Endodermal cell (in vitro differentiated cells): ENCODE measurements at regions not wholly inside any gene's neighbourhood (a gene's known extent, or its start where the extent isn't known, plus 50 kb on each side); places are given as distances from the start of the nearest gene placed in this dataset.

Source experiments
- DNase-seq: peaks from one replicate; pipeline ENCODE4 v3.0.0-alpha.2; 2017
- H3K27ac ChIP-seq: 2 replicates; pipeline ENCODE4 v1.5.1; 2013; ENCODE audit warnings: mild to moderate bottlenecking, low read depth, low read length, moderate library complexity
- H3K27me3 ChIP-seq: 2 replicates; pipeline ENCODE4 v1.6.1; 2013; ENCODE audit warnings: mild to moderate bottlenecking, low read length, moderate library complexity; ENCODE audit not compliant: insufficient read depth, control insufficient read depth, poor library complexity, severe bottlenecking
- H3K36me3 ChIP-seq: 2 replicates; pipeline ENCODE4 v1.7.0; 2013; ENCODE audit warnings: mild to moderate bottlenecking, low read length, moderate library complexity; ENCODE audit not compliant: control insufficient read depth, insufficient read depth
- H3K4me1 ChIP-seq: one replicate; pipeline ENCODE4 v1.7.0; 2013; ENCODE audit warnings: low read length; ENCODE audit not compliant: control insufficient read depth, insufficient read depth
- H3K4me3 ChIP-seq: 2 replicates; pipeline ENCODE4 v1.5.1; 2013; ENCODE audit warnings: mild to moderate bottlenecking, low read length, moderate library complexity
- H3K9ac ChIP-seq: 2 replicates; pipeline ENCODE4 v1.6.1; 2013; ENCODE audit warnings: mild to moderate bottlenecking, low read length, moderate library complexity; ENCODE audit not compliant: poor library complexity, severe bottlenecking; ENCODE audit errors: extremely low read depth
- H3K9me3 ChIP-seq: 2 replicates; pipeline ENCODE4 v1.6.1; 2013; ENCODE audit warnings: mild to moderate bottlenecking, low read length, moderate library complexity; ENCODE audit not compliant: control insufficient read depth
- H3K27ac Mint-ChIP-seq: 2 replicates; pipeline ENCODE4 v1.8.0; 2020; ENCODE audit warnings: mixed read lengths
- H3K27me3 Mint-ChIP-seq: 2 replicates; pipeline ENCODE4 v1.8.0; 2021; ENCODE audit warnings: mild to moderate bottlenecking, mixed read lengths; ENCODE audit not compliant: insufficient read depth
- H3K36me3 Mint-ChIP-seq: 2 replicates; pipeline ENCODE4 v1.8.0; 2020; ENCODE audit warnings: low read depth, mixed read lengths
- H3K4me1 Mint-ChIP-seq: 2 replicates; pipeline ENCODE4 v1.8.0; 2020; ENCODE audit warnings: mixed read lengths
- H3K4me3 Mint-ChIP-seq: 2 replicates; pipeline ENCODE4 v1.8.0; 2020; ENCODE audit warnings: mild to moderate bottlenecking, moderate library complexity, mixed read lengths
- H3K9me3 Mint-ChIP-seq: 2 replicates; pipeline ENCODE4 v1.8.0; 2020; ENCODE audit warnings: mild to moderate bottlenecking, mixed read lengths
- WGBS, 2 experiments: methylation state at CpG; one replicate each; pipeline versions ENCODE4 v1.1.5 to v1.1.7; 2013; ENCODE audit warnings: missing lambda C conversion rate in 2 of 2, mixed read lengths in 1 of 2; ENCODE audit not compliant: insufficient coverage in 1 of 2, insufficient read length in 1 of 2; 5-methylcytosine and 5-hydroxymethylcytosine counted together
- TF ChIP-seq, protein P1 (sequence below): fragments of 200-600 bp; sonication (generic); conservative IDR thresholded peaks from 2 replicates; pipeline ENCODE4 v1.5.0; 2021; ENCODE audit warnings: antibody characterized with exemption, mild to moderate bottlenecking

GRCh38 chr12:11584221-11584855 lies 65.1 kb upstream of the ETV6 start:
- Mint-ChIP-seq H3K27me3 (peaks cover 3% of the 10 kb centered on the region), H3K9me3 (no peaks in the 10 kb centered on the region)
- 96 to 97% methylated on average over 5 to 7 of the region's 7 CpGs for WGBS, 2 experiments

DNA sequence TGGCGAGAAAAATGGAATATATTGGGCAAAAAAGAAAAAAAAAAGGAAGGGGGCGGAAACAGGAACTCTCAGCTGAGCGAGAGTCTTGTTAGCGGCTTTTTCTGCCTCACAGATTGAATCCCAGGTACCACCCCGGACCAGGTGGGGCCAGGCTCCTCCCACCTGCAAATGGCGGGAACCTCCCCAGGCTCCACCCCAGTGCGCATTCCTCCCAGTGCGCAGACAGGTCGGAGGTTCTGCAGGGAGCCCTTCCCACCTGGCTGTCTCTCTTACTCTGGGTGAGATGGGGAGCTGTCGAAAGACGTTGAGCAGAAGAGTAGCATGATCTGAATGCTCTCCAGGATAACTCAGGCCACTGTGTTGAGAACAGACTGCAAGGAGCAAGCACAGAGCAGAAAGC lies 57.0 kb upstream of the ETV6 start:
- DNase-seq, result peak; percentile 61
- H3K4me3 Mint-ChIP-seq, result no peak overlapping the region
- H3K36me3 ChIP-seq, result no peaks in the 10 kb centered on the region
- WGBS, 2 experiments, result 93 to 97% methylated on average over 7 to 11 of the region's 11 CpGs
- no peaks in the 10 kb centered on the region for H3K27me3 Mint-ChIP-seq
- H3K4me3 ChIP-seq, result no peak overlapping the region
- H3K9me3 Mint-ChIP-seq, result no peaks in the 10 kb centered on the region
- no peak overlapping the region for H3K27ac Mint-ChIP-seq
- H3K4me1 ChIP-seq, result no peaks in the 10 kb centered on the region
- no peak overlapping the region for H3K27ac ChIP-seq
- no peaks in the 10 kb centered on the region for H3K9me3 ChIP-seq
- H3K36me3 Mint-ChIP-seq, result no peaks in the 10 kb centered on the region
- TF ChIP-seq, protein P1, sequence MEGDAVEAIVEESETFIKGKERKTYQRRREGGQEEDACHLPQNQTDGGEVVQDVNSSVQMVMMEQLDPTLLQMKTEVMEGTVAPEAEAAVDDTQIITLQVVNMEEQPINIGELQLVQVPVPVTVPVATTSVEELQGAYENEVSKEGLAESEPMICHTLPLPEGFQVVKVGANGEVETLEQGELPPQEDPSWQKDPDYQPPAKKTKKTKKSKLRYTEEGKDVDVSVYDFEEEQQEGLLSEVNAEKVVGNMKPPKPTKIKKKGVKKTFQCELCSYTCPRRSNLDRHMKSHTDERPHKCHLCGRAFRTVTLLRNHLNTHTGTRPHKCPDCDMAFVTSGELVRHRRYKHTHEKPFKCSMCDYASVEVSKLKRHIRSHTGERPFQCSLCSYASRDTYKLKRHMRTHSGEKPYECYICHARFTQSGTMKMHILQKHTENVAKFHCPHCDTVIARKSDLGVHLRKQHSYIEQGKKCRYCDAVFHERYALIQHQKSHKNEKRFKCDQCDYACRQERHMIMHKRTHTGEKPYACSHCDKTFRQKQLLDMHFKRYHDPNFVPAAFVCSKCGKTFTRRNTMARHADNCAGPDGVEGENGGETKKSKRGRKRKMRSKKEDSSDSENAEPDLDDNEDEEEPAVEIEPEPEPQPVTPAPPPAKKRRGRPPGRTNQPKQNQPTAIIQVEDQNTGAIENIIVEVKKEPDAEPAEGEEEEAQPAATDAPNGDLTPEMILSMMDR, result no peak
- H3K4me1 Mint-ChIP-seq, result peaks cover 7% of the 10 kb centered on the region
- no peaks in the 10 kb centered on the region for H3K27me3 ChIP-seq
- H3K9ac ChIP-seq, result no peak overlapping the region

More at GRCh38 chr12:11584221-11584855, 65.1 kb upstream of the ETV6 start:
- no peak overlapping the region for H3K27ac Mint-ChIP-seq
- Histone ChIP-seq H3K9ac (no peak overlapping the region), H3K27ac (no peak overlapping the region), H3K4me1 (no peaks in the 10 kb centered on the region), H3K27me3 (peaks cover 5% of the 10 kb centered on the region), H3K36me3 (no peaks in the 10 kb centered on the region), H3K9me3 (no peaks in the 10 kb centered on the region), H3K4me3 (no peak overlapping the region)
- no peak overlapping the region for H3K4me3 Mint-ChIP-seq
- TF ChIP-seq, protein P1, result no peak
- no peaks in the 10 kb centered on the region for H3K36me3 Mint-ChIP-seq
- no peak for DNase-seq
- peaks cover 6% of the 10 kb centered on the region for H3K4me1 Mint-ChIP-seq

DNA sequence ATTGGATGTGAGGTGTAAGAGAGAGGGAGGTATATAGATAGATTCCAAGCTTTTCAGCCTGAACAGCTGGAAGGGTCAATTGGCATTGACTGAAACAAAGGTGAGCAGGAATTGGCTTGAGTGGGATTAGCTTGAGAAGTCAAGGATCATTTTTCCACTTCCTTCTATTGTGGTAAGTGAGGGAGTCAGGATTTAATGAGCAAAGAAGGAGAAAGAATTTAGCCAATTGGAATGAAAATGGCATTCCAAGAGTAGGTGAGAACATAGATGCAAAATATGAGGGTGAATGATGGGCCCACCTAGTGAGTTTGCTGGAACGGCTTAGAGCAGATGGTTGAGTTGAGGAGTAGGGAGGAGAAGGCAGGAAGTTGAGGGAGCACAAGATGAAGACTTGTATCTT lies 56.5 kb upstream of the ETV6 start:
- Mint-ChIP-seq H3K9me3 (no peaks in the 10 kb centered on the region), H3K4me1 (peaks cover 10% of the 10 kb centered on the region), H3K4me3 (no peak overlapping the region), H3K27ac (no peak overlapping the region), H3K36me3 (no peaks in the 10 kb centered on the region), H3K27me3 (no peaks in the 10 kb centered on the region)
- 88 to 100% methylated on average over 1 of the region's 1 CpG for WGBS, 2 experiments
- TF ChIP-seq, protein P1, result no peak
- H3K9me3 ChIP-seq, result no peaks in the 10 kb centered on the region
- H3K27ac ChIP-seq, result no peak overlapping the region
- no peak for DNase-seq
- H3K9ac ChIP-seq, result no peak overlapping the region
- H3K4me3 ChIP-seq, result no peak overlapping the region
- H3K27me3 ChIP-seq, result no peaks in the 10 kb centered on the region
- H3K4me1 ChIP-seq, result no peaks in the 10 kb centered on the region
- H3K36me3 ChIP-seq, result no peaks in the 10 kb centered on the region
